Glutamatergic neuron (in vitro differentiated cells): ENCODE measurements at regions not wholly inside any gene's neighbourhood (a gene's known extent, or its start where the extent isn't known, plus 50 kb on each side); places are given as distances from the start of the nearest gene placed in this dataset.

Source experiments
- DNase-seq: peaks from one replicate; pipeline ENCODE4 v3.0.0; 2022
- H3K27ac Mint-ChIP-seq: one replicate; pipeline ENCODE4 v1.8.0; 2020; ENCODE audit warnings: mild to moderate bottlenecking, mixed read lengths, inconsistent platforms; ENCODE audit not compliant: unreplicated experiment
- H3K27me3 Mint-ChIP-seq: one replicate; pipeline ENCODE4 v1.8.0; 2020; ENCODE audit warnings: mild to moderate bottlenecking, moderate library complexity, mixed read lengths, inconsistent platforms; ENCODE audit not compliant: unreplicated experiment
- H3K36me3 Mint-ChIP-seq: one replicate; pipeline ENCODE4 v1.8.0; 2020; ENCODE audit warnings: mild to moderate bottlenecking, mixed read lengths, inconsistent platforms; ENCODE audit not compliant: unreplicated experiment
- H3K4me1 Mint-ChIP-seq: one replicate; pipeline ENCODE4 v1.8.0; 2020; ENCODE audit warnings: mild to moderate bottlenecking, low read depth, mixed read lengths, inconsistent platforms; ENCODE audit not compliant: unreplicated experiment
- H3K4me3 Mint-ChIP-seq: one replicate; pipeline ENCODE4 v1.8.0; 2020; ENCODE audit warnings: mild to moderate bottlenecking, mixed read lengths, inconsistent platforms; ENCODE audit not compliant: unreplicated experiment
- H3K9me3 Mint-ChIP-seq: one replicate; pipeline ENCODE4 v1.8.0; 2020; ENCODE audit warnings: mild to moderate bottlenecking, moderate library complexity, mixed read lengths, inconsistent platforms; ENCODE audit not compliant: unreplicated experiment
- TF ChIP-seq, protein P1 (sequence below): fragments of 200-600 bp; sonication (generic); IDR thresholded peaks from one replicate; pipeline ENCODE4 v1.5.0; 2021; ENCODE audit not compliant: partially characterized antibody, unreplicated experiment

DNA sequence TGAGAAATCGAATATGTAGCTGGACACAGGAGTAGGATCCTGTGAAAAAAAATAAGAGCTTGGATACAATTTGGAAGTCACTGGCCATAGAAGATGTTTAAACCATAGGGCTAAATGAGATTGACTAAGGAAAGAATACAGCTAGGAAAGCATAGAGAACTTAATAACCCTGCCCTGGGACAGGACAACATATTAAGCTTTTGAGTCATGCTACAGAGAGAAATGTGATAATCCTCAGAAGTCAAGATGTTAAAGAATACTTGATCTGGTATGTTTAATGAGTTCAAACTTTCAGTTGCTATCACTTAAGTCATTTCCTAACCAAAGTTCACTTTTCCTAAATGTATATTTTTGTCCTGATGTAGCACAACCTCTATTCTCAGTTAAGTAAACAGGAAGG, 154.6 kb upstream of the TSHZ2 start:
- H3K4me1 Mint-ChIP-seq: peaks cover 3% of the 10 kb centered on the region
- H3K27ac Mint-ChIP-seq: no peak overlapping the region
- H3K27me3 Mint-ChIP-seq: no peaks in the 10 kb centered on the region
- H3K9me3 Mint-ChIP-seq: no peaks in the 10 kb centered on the region
- DNase-seq: no peak
- no peak overlapping the region for H3K4me3 Mint-ChIP-seq
- no peaks in the 10 kb centered on the region for H3K36me3 Mint-ChIP-seq
- TF ChIP-seq, protein P1, sequence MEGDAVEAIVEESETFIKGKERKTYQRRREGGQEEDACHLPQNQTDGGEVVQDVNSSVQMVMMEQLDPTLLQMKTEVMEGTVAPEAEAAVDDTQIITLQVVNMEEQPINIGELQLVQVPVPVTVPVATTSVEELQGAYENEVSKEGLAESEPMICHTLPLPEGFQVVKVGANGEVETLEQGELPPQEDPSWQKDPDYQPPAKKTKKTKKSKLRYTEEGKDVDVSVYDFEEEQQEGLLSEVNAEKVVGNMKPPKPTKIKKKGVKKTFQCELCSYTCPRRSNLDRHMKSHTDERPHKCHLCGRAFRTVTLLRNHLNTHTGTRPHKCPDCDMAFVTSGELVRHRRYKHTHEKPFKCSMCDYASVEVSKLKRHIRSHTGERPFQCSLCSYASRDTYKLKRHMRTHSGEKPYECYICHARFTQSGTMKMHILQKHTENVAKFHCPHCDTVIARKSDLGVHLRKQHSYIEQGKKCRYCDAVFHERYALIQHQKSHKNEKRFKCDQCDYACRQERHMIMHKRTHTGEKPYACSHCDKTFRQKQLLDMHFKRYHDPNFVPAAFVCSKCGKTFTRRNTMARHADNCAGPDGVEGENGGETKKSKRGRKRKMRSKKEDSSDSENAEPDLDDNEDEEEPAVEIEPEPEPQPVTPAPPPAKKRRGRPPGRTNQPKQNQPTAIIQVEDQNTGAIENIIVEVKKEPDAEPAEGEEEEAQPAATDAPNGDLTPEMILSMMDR: no peak

DNA sequence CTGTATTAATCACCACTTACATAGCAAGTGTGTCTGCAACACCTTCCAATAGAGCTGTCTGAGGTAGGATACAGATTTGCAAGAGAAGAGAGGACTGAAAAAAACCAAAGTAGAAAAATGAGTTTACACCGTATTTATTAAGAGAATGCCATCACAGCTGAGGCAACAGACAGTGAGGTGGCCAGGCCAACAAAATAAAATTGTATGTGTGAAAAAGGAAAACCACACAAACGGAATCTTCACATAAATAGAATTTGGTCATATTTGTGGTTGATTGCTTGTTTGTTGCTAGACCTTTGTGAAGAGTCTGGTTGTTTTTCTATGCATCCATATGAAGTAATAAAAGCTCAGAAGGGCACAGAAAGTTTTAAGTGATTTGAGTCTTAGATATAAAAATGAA, 157.8 kb upstream of the TSHZ2 start:
- peaks cover 3% of the 10 kb centered on the region for H3K4me1 Mint-ChIP-seq

DNA sequence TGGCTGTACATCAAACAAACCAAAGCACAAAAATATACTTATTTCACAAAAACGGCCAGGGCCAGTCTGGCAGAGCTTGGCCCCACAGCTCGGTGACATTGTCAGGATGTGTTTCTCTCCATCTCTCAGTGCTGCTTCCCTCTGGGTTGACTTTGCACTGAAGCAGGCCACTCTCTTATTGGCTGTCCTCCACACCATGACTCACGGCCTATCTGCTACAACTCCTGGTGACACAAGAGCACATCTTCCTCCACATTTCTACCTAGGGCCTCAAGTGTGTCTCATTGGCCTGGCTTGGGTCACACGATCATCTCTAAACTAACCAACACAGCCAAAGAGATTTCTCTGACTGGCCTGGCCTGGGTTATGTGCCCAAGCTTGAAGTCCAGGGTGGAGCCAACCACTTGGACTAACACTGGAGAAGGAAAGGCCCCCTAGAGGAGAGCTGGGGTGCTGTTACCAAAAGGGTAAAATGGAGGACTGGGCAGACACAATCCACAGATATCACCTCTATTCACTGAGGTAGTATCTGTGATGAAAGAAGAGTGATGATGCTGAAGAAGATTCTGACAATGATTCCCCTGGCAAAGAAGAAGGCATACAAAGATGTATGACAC, 159.8 kb upstream of the TSHZ2 start:
- no peaks in the 10 kb centered on the region for H3K9me3 Mint-ChIP-seq
- DNase-seq: no peak
- peaks cover 2% of the 10 kb centered on the region for H3K27me3 Mint-ChIP-seq

More for the DNA sequence above, 157.8 kb upstream of the TSHZ2 start:
- H3K36me3 Mint-ChIP-seq: no peaks in the 10 kb centered on the region
- no peaks in the 10 kb centered on the region for H3K9me3 Mint-ChIP-seq
- H3K4me3 Mint-ChIP-seq: no peak overlapping the region
- H3K27ac Mint-ChIP-seq: no peak overlapping the region
- H3K27me3 Mint-ChIP-seq: peaks cover 2% of the 10 kb centered on the region
- no peak for DNase-seq
- TF ChIP-seq, protein P1: no peak

DNA sequence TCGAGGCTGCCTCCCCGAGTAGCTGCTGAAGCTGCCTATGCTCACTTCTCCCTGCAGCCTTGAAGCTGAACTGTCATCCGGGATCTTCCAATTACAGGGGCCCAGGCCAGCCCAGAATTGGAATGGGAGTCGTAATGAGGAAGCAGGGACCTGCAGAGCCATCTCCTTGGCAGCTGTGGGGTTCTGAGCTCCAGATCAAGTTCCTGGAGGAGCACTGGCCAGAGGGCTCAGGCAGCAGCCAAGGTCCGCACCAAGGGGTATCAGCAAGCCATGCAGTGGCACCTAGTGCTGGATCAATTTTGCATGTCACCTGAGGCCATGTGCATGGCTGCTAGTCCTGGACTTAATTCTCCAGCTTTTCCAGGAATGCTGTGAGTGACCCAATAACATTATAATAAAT, 163.2 kb upstream of the TSHZ2 start:
- no peaks in the 10 kb centered on the region for H3K36me3 Mint-ChIP-seq
- H3K27me3 Mint-ChIP-seq: peaks cover 2% of the 10 kb centered on the region
- no peaks in the 10 kb centered on the region for H3K9me3 Mint-ChIP-seq
- no peak overlapping the region for H3K27ac Mint-ChIP-seq
- no peaks in the 10 kb centered on the region for H3K4me1 Mint-ChIP-seq
- no peak overlapping the region for H3K4me3 Mint-ChIP-seq
- no peak for DNase-seq
- TF ChIP-seq, protein P1: no peak

More for the DNA sequence above, 159.8 kb upstream of the TSHZ2 start:
- H3K36me3 Mint-ChIP-seq: no peaks in the 10 kb centered on the region
- TF ChIP-seq, protein P1: peak; percentile 7
- H3K4me3 Mint-ChIP-seq: no peak overlapping the region
- no peaks in the 10 kb centered on the region for H3K4me1 Mint-ChIP-seq
- no peak overlapping the region for H3K27ac Mint-ChIP-seq

DNA sequence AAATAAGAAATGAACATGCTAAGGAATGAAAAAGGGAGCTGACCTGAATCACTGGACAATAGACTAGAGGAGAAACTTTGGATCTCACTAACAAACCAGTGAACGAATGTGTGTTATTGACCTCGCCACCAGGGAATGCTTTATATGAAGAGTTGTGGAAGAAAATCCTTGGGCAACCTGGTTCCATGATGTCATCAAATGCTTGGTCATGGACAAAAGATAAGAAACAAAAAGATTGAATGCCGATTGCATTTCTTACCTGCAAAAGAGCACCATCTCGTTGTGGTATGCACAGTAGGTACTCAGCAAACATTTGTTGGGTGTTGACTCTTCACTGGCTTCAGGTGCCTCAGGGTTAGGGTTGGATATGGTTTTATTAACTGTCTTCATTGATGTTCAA, 165.2 kb upstream of the TSHZ2 start:
- TF ChIP-seq, protein P1: no peak
- no peaks in the 10 kb centered on the region for H3K36me3 Mint-ChIP-seq
- no peak for DNase-seq
- H3K27me3 Mint-ChIP-seq: no peaks in the 10 kb centered on the region
- no peaks in the 10 kb centered on the region for H3K9me3 Mint-ChIP-seq
- H3K4me3 Mint-ChIP-seq: no peak overlapping the region
- H3K27ac Mint-ChIP-seq: no peak overlapping the region
- H3K4me1 Mint-ChIP-seq: no peaks in the 10 kb centered on the region
